Neural progenitor cell (in vitro differentiated cells): ENCODE measurements at regions not wholly inside any gene's neighbourhood (a gene's known extent, or its start where the extent isn't known, plus 50 kb on each side); places are given as distances from the start of the nearest gene placed in this dataset.

Experiments
- DNase-seq: peaks from one replicate; pipeline ENCODE4 v3.0.0-alpha.2; 2016; ENCODE audit warnings: low spot score
- H2AFZ ChIP-seq: fragments of 200-600 bp; sonication (generic); replicated peaks from 2 replicates; pipeline ENCODE4 v1.6.1; 2016; ENCODE audit warnings: antibody characterized with exemption
- H3F3A ChIP-seq: fragments of 200-600 bp; sonication (generic); 2 replicates; pipeline ENCODE4 v1.6.1; 2016; ENCODE audit warnings: antibody characterized with exemption, low read depth
- H3K27ac ChIP-seq: fragments of 200-600 bp; sonication (generic); 2 replicates; pipeline ENCODE4 v1.5.1; 2016; ENCODE audit warnings: mild to moderate bottlenecking
- H3K27me3 ChIP-seq: fragments of 200-600 bp; sonication (generic); 2 replicates; pipeline ENCODE4 v1.6.1; 2016; ENCODE audit warnings: mild to moderate bottlenecking, moderate library complexity
- H3K36me3 ChIP-seq: fragments of 200-600 bp; sonication (generic); 2 replicates; pipeline ENCODE4 v1.5.1; 2016
- H3K4me1 ChIP-seq: fragments of 200-600 bp; sonication (generic); 2 replicates; pipeline ENCODE4 v1.6.1; 2016; ENCODE audit warnings: mixed run types
- H3K4me2 ChIP-seq: fragments of 200-600 bp; sonication (generic); 2 replicates; pipeline ENCODE4 v1.6.1; 2016
- H3K4me3 ChIP-seq: fragments of 200-600 bp; sonication (generic); 2 replicates; pipeline ENCODE4 v1.5.1; 2016
- H3K79me2 ChIP-seq: fragments of 200-600 bp; sonication (generic); 2 replicates; pipeline ENCODE4 v1.6.1; 2016; ENCODE audit warnings: low read depth
- H3K9ac ChIP-seq: fragments of 200-600 bp; sonication (generic); 2 replicates; pipeline ENCODE4 v1.6.1; 2016
- H3K9me3 ChIP-seq: fragments of 200-600 bp; sonication (generic); 2 replicates; pipeline ENCODE4 v1.5.1; 2016; ENCODE audit warnings: low read depth
- H4K20me1 ChIP-seq: fragments of 200-600 bp; sonication (generic); 2 replicates; pipeline ENCODE4 v1.6.1; 2016; ENCODE audit warnings: low read depth
- H3K27ac Mint-ChIP-seq: 3 replicates; pipeline ENCODE4 v1.8.0; 2021; ENCODE audit warnings: mixed read lengths
- H3K27me3 Mint-ChIP-seq: 2 replicates; pipeline ENCODE4 v1.8.0; 2022; ENCODE audit warnings: low read depth, mild to moderate bottlenecking, inconsistent platforms, moderate library complexity, mixed read lengths; ENCODE audit not compliant: insufficient read depth
- H3K36me3 Mint-ChIP-seq: 3 replicates; pipeline ENCODE4 v1.8.0; 2021; ENCODE audit warnings: mixed read lengths
- H3K4me1 Mint-ChIP-seq: 3 replicates; pipeline ENCODE4 v1.8.0; 2021; ENCODE audit warnings: mixed read lengths
- H3K4me3 Mint-ChIP-seq: 3 replicates; pipeline ENCODE4 v1.8.0; 2021; ENCODE audit warnings: mild to moderate bottlenecking, moderate library complexity, mixed read lengths
- H3K9me3 Mint-ChIP-seq: 3 replicates; pipeline ENCODE4 v1.8.0; 2020; ENCODE audit warnings: mixed read lengths
- CTCF ChIP-seq: fragments of 200-600 bp; sonication (generic); IDR thresholded peaks from 2 replicates; pipeline ENCODE4 v1.5.1; 2017; ENCODE audit warnings: antibody characterized with exemption, mild to moderate bottlenecking
- EZH2 ChIP-seq: fragments of 200-600 bp; sonication (generic); IDR thresholded peaks from 2 replicates; pipeline ENCODE4 v1.6.1; 2017; ENCODE audit warnings: antibody characterized with exemption, mild to moderate bottlenecking, moderate library complexity
- EZH2phosphoT487 ChIP-seq: fragments of 200-600 bp; sonication (generic); IDR thresholded peaks from 2 replicates; pipeline ENCODE4 v1.6.1; 2017; ENCODE audit warnings: antibody characterized with exemption

GRCh38 chr6:11389977-11390376, 147.6 kb upstream of the TMEM170B start:
- Histone ChIP-seq H3K4me2 (no peak overlapping the region), H3K4me3 (no peak overlapping the region), H3K27me3 (no peaks in the 10 kb centered on the region), H3K36me3 (no peaks in the 10 kb centered on the region), H3K9me3 (no peaks in the 10 kb centered on the region), H3K79me2 (no peaks in the 10 kb centered on the region), H2AFZ (no peak overlapping the region), H4K20me1 (no peaks in the 10 kb centered on the region), H3K4me1 (peaks cover 17% of the 10 kb centered on the region), H3K9ac (no peak overlapping the region), H3K27ac (no peak overlapping the region), H3F3A (no peaks in the 10 kb centered on the region)
- Mint-ChIP-seq H3K4me3 (no peak overlapping the region), H3K27ac (no peak overlapping the region), H3K36me3 (no peaks in the 10 kb centered on the region), H3K4me1 (peaks cover 22% of the 10 kb centered on the region), H3K27me3 (no peaks in the 10 kb centered on the region), H3K9me3 (peaks cover 4% of the 10 kb centered on the region)
- TF ChIP-seq EZH2, result no peak
- DNase-seq, result no peak

DNA sequence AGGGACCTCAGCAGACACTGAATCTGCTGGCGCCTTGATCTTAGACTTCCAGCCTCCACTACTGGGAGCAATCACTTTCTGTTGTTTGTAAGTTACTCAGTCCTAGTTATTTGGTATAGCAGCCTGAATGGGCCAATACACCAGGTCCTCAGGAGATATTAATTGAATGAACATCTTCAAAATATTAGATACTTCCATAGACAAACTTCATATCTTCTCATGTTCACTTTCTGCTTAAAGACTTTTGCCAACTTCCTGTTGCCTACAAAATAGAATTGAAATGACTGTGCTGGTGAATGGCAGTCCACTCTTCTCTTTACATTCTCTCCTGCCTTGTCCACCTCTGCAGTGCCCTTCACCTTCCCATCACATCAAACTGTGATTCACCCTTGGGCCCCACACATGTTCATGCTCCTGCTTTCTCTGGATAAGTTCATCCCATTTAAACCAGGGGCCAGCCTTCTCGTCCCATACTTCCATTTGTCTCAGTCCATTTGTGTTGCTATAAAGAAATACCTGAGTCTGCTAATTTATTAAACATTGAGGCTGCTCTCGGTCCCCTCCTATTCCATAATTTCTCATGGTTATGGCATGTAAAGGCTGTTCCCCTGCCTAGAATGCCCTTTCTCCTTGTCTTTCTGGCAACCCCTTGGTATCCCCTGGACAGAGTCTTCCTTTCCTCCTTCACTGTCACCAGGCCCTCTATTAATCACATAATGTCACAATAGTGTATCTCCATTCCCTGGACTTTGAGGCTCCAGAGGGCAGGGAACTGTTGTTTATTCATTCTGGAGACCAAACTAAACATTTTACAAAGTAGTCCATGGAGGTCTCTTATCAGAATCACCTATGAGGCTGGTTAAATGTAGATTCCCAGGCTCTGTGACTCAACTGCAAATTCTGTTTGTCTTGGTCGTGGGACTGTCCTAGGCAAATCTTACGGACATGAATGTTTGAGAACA, 148.3 kb upstream of the TMEM170B start:
- no peak for DNase-seq
- Histone ChIP-seq H3K9me3 (no peaks in the 10 kb centered on the region), H3K36me3 (no peaks in the 10 kb centered on the region), H3K27ac (no peak overlapping the region), H3F3A (no peaks in the 10 kb centered on the region), H3K27me3 (no peaks in the 10 kb centered on the region), H3K4me3 (no peak overlapping the region), H3K79me2 (no peaks in the 10 kb centered on the region), H4K20me1 (no peaks in the 10 kb centered on the region), H3K4me1 (peaks cover 18% of the 10 kb centered on the region), H3K9ac (no peak overlapping the region), H3K4me2 (no peak overlapping the region), H2AFZ (no peak overlapping the region)
- H3K9me3 Mint-ChIP-seq, result peaks cover 4% of the 10 kb centered on the region
- no peaks in the 10 kb centered on the region for H3K27me3 Mint-ChIP-seq
- H3K4me1 Mint-ChIP-seq, result peaks cover 23% of the 10 kb centered on the region
- H3K36me3 Mint-ChIP-seq, result no peaks in the 10 kb centered on the region
- H3K4me3 Mint-ChIP-seq, result no peak overlapping the region
- no peak overlapping the region for H3K27ac Mint-ChIP-seq
- TF ChIP-seq CTCF (no peak), EZH2 (no peak), EZH2phosphoT487 (no peak)

DNA sequence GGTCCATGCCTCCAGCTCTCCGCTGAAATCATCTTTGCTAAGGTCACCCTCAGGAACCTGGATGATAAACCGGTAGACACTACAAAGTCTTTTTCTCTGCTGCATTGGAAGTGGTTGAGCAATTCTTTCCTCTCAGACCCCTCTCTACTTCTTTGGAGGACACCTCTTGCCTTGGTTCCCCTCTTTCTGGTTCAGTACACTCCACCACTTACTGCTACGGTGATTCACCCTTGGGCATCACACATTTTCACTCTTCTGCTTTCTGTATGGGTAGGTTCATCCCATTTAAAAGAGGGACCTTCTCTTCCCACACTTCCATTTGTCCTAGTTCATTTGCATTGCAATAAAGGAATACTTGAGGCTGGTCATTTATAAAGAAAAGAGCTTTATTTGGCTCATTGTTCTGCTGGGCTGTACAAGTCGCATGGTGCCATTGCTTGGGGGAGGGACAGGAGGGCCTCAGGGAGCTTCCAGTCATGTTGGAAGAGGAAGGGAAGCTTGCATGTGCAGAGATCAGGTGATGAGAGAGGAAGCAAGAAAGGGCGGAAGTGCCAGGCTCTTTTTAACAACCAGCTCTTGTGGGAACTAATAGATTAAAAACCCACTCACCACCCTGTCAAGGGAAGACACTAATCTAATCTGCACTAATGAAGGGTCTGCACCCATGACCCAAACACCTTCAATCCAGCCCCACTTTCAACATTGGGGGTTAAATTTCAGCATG, 149.7 kb upstream of the TMEM170B start:
- H3K36me3 ChIP-seq, result no peaks in the 10 kb centered on the region
- no peak for DNase-seq
- H3K4me3 ChIP-seq, result no peak overlapping the region
- H3K27ac ChIP-seq, result no peak overlapping the region
- no peaks in the 10 kb centered on the region for H3K27me3 Mint-ChIP-seq
- H3K27me3 ChIP-seq, result no peaks in the 10 kb centered on the region
- TF ChIP-seq EZH2, result no peak
- TF ChIP-seq CTCF, result no peak
- no peak for TF ChIP-seq EZH2phosphoT487
- H3K4me1 Mint-ChIP-seq, result peaks cover 17% of the 10 kb centered on the region
- H3K4me2 ChIP-seq, result no peak overlapping the region
- no peak overlapping the region for H3K27ac Mint-ChIP-seq
- H3K9me3 Mint-ChIP-seq, result peaks cover 4% of the 10 kb centered on the region
- no peak overlapping the region for H2AFZ ChIP-seq
- H3K4me1 ChIP-seq, result peaks cover 9% of the 10 kb centered on the region
- no peaks in the 10 kb centered on the region for H3F3A ChIP-seq
- H3K9ac ChIP-seq, result no peak overlapping the region
- H3K79me2 ChIP-seq, result no peaks in the 10 kb centered on the region
- H4K20me1 ChIP-seq, result no peaks in the 10 kb centered on the region
- H3K36me3 Mint-ChIP-seq, result no peaks in the 10 kb centered on the region
- no peaks in the 10 kb centered on the region for H3K9me3 ChIP-seq
- H3K4me3 Mint-ChIP-seq, result no peak overlapping the region

- no peak overlapping the region for H3K9ac ChIP-seq
- no peak for TF ChIP-seq EZH2
- TF ChIP-seq EZH2phosphoT487, result no peak
- no peak for TF ChIP-seq CTCF
Measured at GRCh38 chr6:11386726-11387125, 150.8 kb upstream of the TMEM170B start.

More at GRCh38 chr6:11386726-11387125, 150.8 kb upstream of the TMEM170B start:
- H3K4me3 ChIP-seq, result no peak overlapping the region
- H3K27me3 ChIP-seq, result no peaks in the 10 kb centered on the region
- no peaks in the 10 kb centered on the region for H4K20me1 ChIP-seq
- H3K27me3 Mint-ChIP-seq, result no peaks in the 10 kb centered on the region
- no peak overlapping the region for H3K27ac Mint-ChIP-seq
- no peaks in the 10 kb centered on the region for H3K9me3 ChIP-seq
- DNase-seq, result no peak
- no peaks in the 10 kb centered on the region for H3F3A ChIP-seq
- no peaks in the 10 kb centered on the region for H3K79me2 ChIP-seq
- H3K27ac ChIP-seq, result no peak overlapping the region
- no peaks in the 10 kb centered on the region for H3K36me3 ChIP-seq
- H3K4me1 Mint-ChIP-seq, result peaks cover 16% of the 10 kb centered on the region
- peaks cover 2% of the 10 kb centered on the region for H3K9me3 Mint-ChIP-seq
- peaks cover 9% of the 10 kb centered on the region for H3K4me1 ChIP-seq
- H3K36me3 Mint-ChIP-seq, result no peaks in the 10 kb centered on the region
- H3K4me3 Mint-ChIP-seq, result no peak overlapping the region
- no peak overlapping the region for H2AFZ ChIP-seq
- no peak overlapping the region for H3K4me2 ChIP-seq
